ENCODE measurements at regions not wholly inside any gene's neighbourhood (a gene's known extent, or its start where the extent isn't known, plus 50 kb on each side); places are given as distances from the start of the nearest gene placed in this dataset.

GRCh38 chr1:243921111-243921510 lies 71.1 kb upstream of the AKT3 start:
- ATAC-seq (replicated peaks in 1 of 4): no peak
- H3K36me3 Mint-ChIP-seq: no peaks in the 10 kb centered on the region
- peaks cover 18 to 21% (median 18%) of the 10 kb centered on the region in 3 donors for H3K4me1 Mint-ChIP-seq
- H3K4me1 ChIP-seq (ENCODE audit: control insufficient read depth in 1 of 2, extremely low read depth in 1 of 2, insufficient read depth in 2 of 2, low read length in 2 of 2): peaks cover 3 to 12% of the 10 kb centered on the region in 2 experiments
- peaks cover 47 to 51% of the 10 kb centered on the region in 2 donors for H3K27me3 Mint-ChIP-seq
- no peaks in the 10 kb centered on the region for H3K9me3 ChIP-seq
- no peaks in the 10 kb centered on the region for H3K9me3 Mint-ChIP-seq
- no peak for DNase-seq
- peaks cover 9 to 23% of the 10 kb centered on the region in 2 experiments for H3K27me3 ChIP-seq (replicated peaks in 1 of 2; ENCODE audit: control insufficient read depth in 2 of 2, extremely low read depth in 1 of 2, insufficient read depth in 2 of 2, low read length in 1 of 2)
- H3K4me3 ChIP-seq (ENCODE audit: control insufficient read depth in 1 of 2, extremely low read depth in 1 of 2, low read length in 1 of 2): no peak overlapping the region
- no peak overlapping the region for H3K27ac ChIP-seq (ENCODE audit: low read length)
- H3K4me3 Mint-ChIP-seq: no peak overlapping the region
- ChIA-PET CTCF (no interaction called here), POLR2A (no interaction called here)
- no peak overlapping the region for H3K27ac Mint-ChIP-seq
- H3K36me3 ChIP-seq (ENCODE audit: control insufficient read depth in 2 of 2, extremely low read depth in 1 of 2, insufficient read depth in 1 of 2, low read length in 1 of 2): no peaks in the 10 kb centered on the region
- no CpG with 5 or more reads among the region's 1 CpG for WGBS (ENCODE audit: insufficient coverage)

DNA sequence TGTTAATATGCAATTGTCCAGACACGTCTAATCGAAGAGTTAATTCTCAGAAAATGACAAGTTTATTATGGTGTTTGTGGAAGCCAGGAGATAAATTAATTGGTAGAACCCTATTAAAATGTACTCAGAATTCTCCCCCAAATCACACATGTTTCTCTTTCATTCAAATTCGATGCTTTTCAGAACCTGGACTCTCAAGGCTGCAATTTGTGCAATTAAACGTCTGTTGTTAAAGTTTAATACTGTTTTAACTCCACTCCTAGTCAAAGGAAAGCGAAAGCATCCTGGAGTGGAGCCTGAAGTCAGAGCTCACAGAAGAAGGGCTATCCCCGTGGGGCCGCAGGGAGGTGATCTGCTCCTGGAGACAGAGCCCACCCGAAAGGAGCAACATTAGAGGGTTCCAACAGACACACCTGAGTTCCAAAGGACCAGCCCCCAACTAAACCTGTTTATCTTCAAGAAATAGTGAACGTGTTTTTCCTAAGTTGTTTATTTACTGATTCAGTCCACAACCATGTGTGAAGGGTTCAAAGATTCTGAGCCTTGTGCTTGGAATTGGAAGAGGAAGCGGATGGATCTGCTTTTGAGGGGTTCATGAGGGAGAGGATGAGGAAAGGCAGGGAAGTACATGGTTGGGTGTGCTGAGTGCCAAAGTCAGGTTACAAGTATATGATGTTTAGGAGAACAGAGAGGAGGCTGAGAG lies 68.0 kb upstream of the AKT3 start:
- Histone ChIP-seq H3K36me3 (ENCODE audit: control insufficient read depth in 2 of 2, extremely low read depth in 1 of 2, insufficient read depth in 1 of 2, low read length in 1 of 2) (no peaks in the 10 kb centered on the region), H3K9me3 (no peaks in the 10 kb centered on the region), H3K27ac (ENCODE audit: low read length) (no peak overlapping the region), H3K4me3 (ENCODE audit: control insufficient read depth in 1 of 2, extremely low read depth in 1 of 2, low read length in 1 of 2) (peak overlapping the region; percentile 42 to 81), H3K27me3 (replicated peaks in 1 of 2; ENCODE audit: control insufficient read depth in 2 of 2, extremely low read depth in 1 of 2, insufficient read depth in 2 of 2, low read length in 1 of 2) (peaks cover 14 to 21% of the 10 kb centered on the region in 2 experiments), H3K4me1 (ENCODE audit: control insufficient read depth in 1 of 2, extremely low read depth in 1 of 2, insufficient read depth in 2 of 2, low read length in 2 of 2) (peaks cover 3 to 12% of the 10 kb centered on the region in 2 experiments)
- no peaks in the 10 kb centered on the region for H3K36me3 Mint-ChIP-seq
- ATAC-seq (replicated peaks in 1 of 4) (peak in 1 of 4 experiments; percentile 32), DNase-seq (peak in 1 of 35 experiments; percentile 7)
- 77% methylated on average over 3 of the region's 10 CpGs for WGBS (ENCODE audit: insufficient coverage)
- peak overlapping the region in 1 of 2 donors; percentile 36 for H3K27ac Mint-ChIP-seq
- no peaks in the 10 kb centered on the region for H3K9me3 Mint-ChIP-seq
- H3K4me1 Mint-ChIP-seq: peaks cover 18 to 21% (median 20%) of the 10 kb centered on the region in 3 donors
- peak overlapping the region; percentile 77 to 90 (median 84) for H3K4me3 Mint-ChIP-seq
- POLR2A ChIA-PET: no interaction called here
- CTCF ChIA-PET: interaction anchor here in 1 of 2 donors (0.9 kb wide), 1 partner anchor 157 kb away, joined by 3 read pairs; no protein-coding TSS in a partner anchor
- H3K27me3 Mint-ChIP-seq: peaks cover 51 to 54% of the 10 kb centered on the region in 2 donors

- Mint-ChIP-seq H3K4me3 (peak overlapping the region; percentile 77 to 90 (median 84)), H3K36me3 (no peaks in the 10 kb centered on the region), H3K27me3 (peaks cover 48% of the 10 kb centered on the region in 2 donors), H3K9me3 (no peaks in the 10 kb centered on the region), H3K27ac (no peak overlapping the region), H3K4me1 (peaks cover 18 to 21% (median 20%) of the 10 kb centered on the region in 3 donors)
- DNase-seq (peak in 8 of 35 experiments; percentile 2 to 21 (median 8)), ATAC-seq (replicated peaks in 1 of 4) (peak; percentile 52 to 69 (median 63))
- Histone ChIP-seq H3K4me1 (ENCODE audit: control insufficient read depth in 1 of 2, extremely low read depth in 1 of 2, insufficient read depth in 2 of 2, low read length in 2 of 2) (peaks cover 3 to 12% of the 10 kb centered on the region in 2 experiments), H3K27ac (ENCODE audit: low read length) (no peak overlapping the region), H3K9me3 (no peaks in the 10 kb centered on the region), H3K27me3 (replicated peaks in 1 of 2; ENCODE audit: control insufficient read depth in 2 of 2, extremely low read depth in 1 of 2, insufficient read depth in 2 of 2, low read length in 1 of 2) (peaks cover 14 to 22% of the 10 kb centered on the region in 2 experiments), H3K36me3 (ENCODE audit: control insufficient read depth in 2 of 2, extremely low read depth in 1 of 2, insufficient read depth in 1 of 2, low read length in 1 of 2) (no peaks in the 10 kb centered on the region), H3K4me3 (ENCODE audit: control insufficient read depth in 1 of 2, extremely low read depth in 1 of 2, low read length in 1 of 2) (peak overlapping the region; percentile 42 to 81)
- CTCF ChIA-PET: interaction anchor here in 1 of 2 donors (0.9 kb wide), 1 partner anchor 157 kb away, joined by 3 read pairs; no protein-coding TSS in a partner anchor
- 2% methylated on average over 52 of the region's 58 CpGs for WGBS (ENCODE audit: insufficient coverage)
- POLR2A ChIA-PET: interaction anchor here in 1 of 2 donors (0.6 kb wide), 1 partner anchor 382 kb away, joined by 9 read pairs; no protein-coding TSS in a partner anchor
These were observed 67.3 kb upstream of the AKT3 start for GRCh38 chr1:243917177-243917862.

DNA sequence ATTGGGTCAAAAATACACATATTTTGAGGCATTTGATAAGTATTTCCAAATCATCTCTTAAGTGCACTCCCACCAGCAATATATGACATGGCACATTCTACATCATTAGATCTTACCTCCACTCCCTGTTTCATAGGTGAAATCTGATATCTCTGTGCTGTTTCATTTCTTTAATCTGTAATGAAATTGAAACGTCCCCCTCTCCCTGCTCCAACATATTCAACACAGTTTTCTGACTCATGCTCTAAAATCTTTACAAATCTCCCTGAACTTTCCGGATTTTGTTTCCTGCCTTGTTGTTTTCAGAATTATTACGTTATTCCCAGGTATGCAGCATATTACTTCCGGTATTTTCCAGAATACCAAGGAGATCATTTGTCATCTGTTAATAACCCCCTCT lies 66.1 kb upstream of the AKT3 start:
- CTCF ChIA-PET: no interaction called here
- Mint-ChIP-seq H3K4me3 (peak overlapping the region; percentile 65 to 90 (median 72)), H3K27ac (no peak overlapping the region), H3K36me3 (no peaks in the 10 kb centered on the region), H3K4me1 (peaks cover 18 to 21% (median 20%) of the 10 kb centered on the region in 3 donors), H3K27me3 (peaks cover 39 to 44% of the 10 kb centered on the region in 2 donors), H3K9me3 (no peaks in the 10 kb centered on the region)
- no peak for DNase-seq
- Histone ChIP-seq H3K27me3 (replicated peaks in 1 of 2; ENCODE audit: control insufficient read depth in 2 of 2, extremely low read depth in 1 of 2, insufficient read depth in 2 of 2, low read length in 1 of 2) (peaks cover 14 to 22% of the 10 kb centered on the region in 2 experiments), H3K4me3 (ENCODE audit: control insufficient read depth in 1 of 2, extremely low read depth in 1 of 2, low read length in 1 of 2) (no peak overlapping the region), H3K4me1 (ENCODE audit: control insufficient read depth in 1 of 2, extremely low read depth in 1 of 2, insufficient read depth in 2 of 2, low read length in 2 of 2) (peaks cover 3 to 12% of the 10 kb centered on the region in 2 experiments), H3K36me3 (ENCODE audit: control insufficient read depth in 2 of 2, extremely low read depth in 1 of 2, insufficient read depth in 1 of 2, low read length in 1 of 2) (no peaks in the 10 kb centered on the region), H3K27ac (ENCODE audit: low read length) (no peak overlapping the region), H3K9me3 (no peaks in the 10 kb centered on the region)
- no peak for ATAC-seq (replicated peaks in 1 of 4)
- POLR2A ChIA-PET: interaction anchor here in 1 of 2 donors (0.5 kb wide), 1 partner anchor 66 kb away, joined by 6 read pairs; no protein-coding TSS in a partner anchor
- 70% methylated on average over 2 of the region's 4 CpGs for WGBS (ENCODE audit: insufficient coverage)

DNA sequence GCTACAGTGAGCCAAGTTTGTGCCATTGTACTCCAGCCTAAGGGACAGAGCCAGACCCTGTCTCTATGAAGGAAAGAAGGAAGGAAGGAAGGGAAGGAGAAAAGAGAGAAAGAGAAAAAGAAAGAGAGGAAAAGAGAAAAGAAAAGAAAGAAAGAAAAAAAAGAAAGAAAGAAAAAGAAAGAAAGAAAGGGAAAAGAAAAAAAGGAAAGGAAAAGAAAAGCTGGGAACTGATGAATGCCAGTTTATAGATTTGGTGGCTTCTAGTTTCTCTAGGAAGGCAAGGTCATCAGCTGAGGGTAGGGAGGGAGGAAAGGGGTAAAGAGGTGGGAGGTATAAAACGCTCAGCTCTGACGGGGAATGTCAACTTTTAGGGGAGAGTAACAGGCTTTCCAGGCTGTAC lies 62.3 kb upstream of the AKT3 start:
- H3K4me3 Mint-ChIP-seq: no peak overlapping the region
- Histone ChIP-seq H3K27me3 (replicated peaks in 1 of 2; ENCODE audit: control insufficient read depth in 2 of 2, extremely low read depth in 1 of 2, insufficient read depth in 2 of 2, low read length in 1 of 2) (peaks cover 14 to 16% of the 10 kb centered on the region in 2 experiments), H3K4me1 (ENCODE audit: control insufficient read depth in 1 of 2, extremely low read depth in 1 of 2, insufficient read depth in 2 of 2, low read length in 2 of 2) (peaks cover 1 to 9% of the 10 kb centered on the region in 2 experiments), H3K9me3 (no peaks in the 10 kb centered on the region), H3K4me3 (ENCODE audit: control insufficient read depth in 1 of 2, extremely low read depth in 1 of 2, low read length in 1 of 2) (no peak overlapping the region), H3K36me3 (ENCODE audit: control insufficient read depth in 2 of 2, extremely low read depth in 1 of 2, insufficient read depth in 1 of 2, low read length in 1 of 2) (no peaks in the 10 kb centered on the region), H3K27ac (ENCODE audit: low read length) (no peak overlapping the region)
- DNase-seq (no peak), ATAC-seq (replicated peaks in 1 of 4) (no peak)
- no peaks in the 10 kb centered on the region for H3K9me3 Mint-ChIP-seq
- ChIA-PET POLR2A (no interaction called here), CTCF (no interaction called here)
- H3K27me3 Mint-ChIP-seq: peaks cover 15 to 27% of the 10 kb centered on the region in 2 donors
- 100% methylated on average over 2 of the region's 2 CpGs for WGBS (ENCODE audit: insufficient coverage)
- no peak overlapping the region for H3K27ac Mint-ChIP-seq
- peaks cover 7 to 10% (median 9%) of the 10 kb centered on the region in 3 donors for H3K4me1 Mint-ChIP-seq
- H3K36me3 Mint-ChIP-seq: no peaks in the 10 kb centered on the region

- Mint-ChIP-seq H3K27me3 (peaks cover 3 to 15% of the 10 kb centered on the region in 2 donors), H3K27ac (no peak overlapping the region), H3K36me3 (no peaks in the 10 kb centered on the region), H3K4me1 (no peaks in the 10 kb centered on the region), H3K9me3 (no peaks in the 10 kb centered on the region), H3K4me3 (no peak overlapping the region)
- CTCF ChIA-PET: interaction anchor here in 1 of 2 donors (0.6 kb wide), 1 partner anchor 418 kb away, joined by 3 read pairs; no protein-coding TSS in a partner anchor
- no peak for ATAC-seq (replicated peaks in 1 of 4)
- 81% methylated on average over 6 of the region's 6 CpGs for WGBS (ENCODE audit: insufficient coverage)
- DNase-seq: no peak
- H3K27me3 ChIP-seq (replicated peaks in 1 of 2; ENCODE audit: control insufficient read depth in 2 of 2, extremely low read depth in 1 of 2, insufficient read depth in 2 of 2, low read length in 1 of 2): peaks cover 2 to 6% of the 10 kb centered on the region in 2 experiments
- H3K4me3 ChIP-seq (ENCODE audit: control insufficient read depth in 1 of 2, extremely low read depth in 1 of 2, low read length in 1 of 2): no peak overlapping the region
- H3K27ac ChIP-seq (ENCODE audit: low read length): no peak overlapping the region
- H3K9me3 ChIP-seq: no peaks in the 10 kb centered on the region
- POLR2A ChIA-PET: no interaction called here
- H3K36me3 ChIP-seq (ENCODE audit: control insufficient read depth in 2 of 2, extremely low read depth in 1 of 2, insufficient read depth in 1 of 2, low read length in 1 of 2): no peaks in the 10 kb centered on the region
- no peaks in the 10 kb centered on the region for H3K4me1 ChIP-seq (ENCODE audit: control insufficient read depth in 1 of 2, extremely low read depth in 1 of 2, insufficient read depth in 2 of 2, low read length in 2 of 2)
These were observed 60.6 kb upstream of the AKT3 start for GRCh38 chr1:243910607-243911006.

Data from T-cell (primary cell).